ENCODE measurements at regions not wholly inside any gene's neighbourhood (a gene's known extent, or its start where the extent isn't known, plus 50 kb on each side); places are given as distances from the start of the nearest gene placed in this dataset.

GRCh38 chr2:105509269-105510086 is 110.6 kb upstream of the FHL2 start (continued):
- TF ChIP-seq EZH2 (IDR thresholded peaks at IDR 0.05; ENCODE audit: low read depth, low read length, severe bottlenecking) (no peak), GABPA (IDR thresholded peaks at IDR 0.05; ENCODE audit: borderline replicate concordance, insufficient read depth, low read length) (no peak)
- TF ChIP-seq, protein P1, sequence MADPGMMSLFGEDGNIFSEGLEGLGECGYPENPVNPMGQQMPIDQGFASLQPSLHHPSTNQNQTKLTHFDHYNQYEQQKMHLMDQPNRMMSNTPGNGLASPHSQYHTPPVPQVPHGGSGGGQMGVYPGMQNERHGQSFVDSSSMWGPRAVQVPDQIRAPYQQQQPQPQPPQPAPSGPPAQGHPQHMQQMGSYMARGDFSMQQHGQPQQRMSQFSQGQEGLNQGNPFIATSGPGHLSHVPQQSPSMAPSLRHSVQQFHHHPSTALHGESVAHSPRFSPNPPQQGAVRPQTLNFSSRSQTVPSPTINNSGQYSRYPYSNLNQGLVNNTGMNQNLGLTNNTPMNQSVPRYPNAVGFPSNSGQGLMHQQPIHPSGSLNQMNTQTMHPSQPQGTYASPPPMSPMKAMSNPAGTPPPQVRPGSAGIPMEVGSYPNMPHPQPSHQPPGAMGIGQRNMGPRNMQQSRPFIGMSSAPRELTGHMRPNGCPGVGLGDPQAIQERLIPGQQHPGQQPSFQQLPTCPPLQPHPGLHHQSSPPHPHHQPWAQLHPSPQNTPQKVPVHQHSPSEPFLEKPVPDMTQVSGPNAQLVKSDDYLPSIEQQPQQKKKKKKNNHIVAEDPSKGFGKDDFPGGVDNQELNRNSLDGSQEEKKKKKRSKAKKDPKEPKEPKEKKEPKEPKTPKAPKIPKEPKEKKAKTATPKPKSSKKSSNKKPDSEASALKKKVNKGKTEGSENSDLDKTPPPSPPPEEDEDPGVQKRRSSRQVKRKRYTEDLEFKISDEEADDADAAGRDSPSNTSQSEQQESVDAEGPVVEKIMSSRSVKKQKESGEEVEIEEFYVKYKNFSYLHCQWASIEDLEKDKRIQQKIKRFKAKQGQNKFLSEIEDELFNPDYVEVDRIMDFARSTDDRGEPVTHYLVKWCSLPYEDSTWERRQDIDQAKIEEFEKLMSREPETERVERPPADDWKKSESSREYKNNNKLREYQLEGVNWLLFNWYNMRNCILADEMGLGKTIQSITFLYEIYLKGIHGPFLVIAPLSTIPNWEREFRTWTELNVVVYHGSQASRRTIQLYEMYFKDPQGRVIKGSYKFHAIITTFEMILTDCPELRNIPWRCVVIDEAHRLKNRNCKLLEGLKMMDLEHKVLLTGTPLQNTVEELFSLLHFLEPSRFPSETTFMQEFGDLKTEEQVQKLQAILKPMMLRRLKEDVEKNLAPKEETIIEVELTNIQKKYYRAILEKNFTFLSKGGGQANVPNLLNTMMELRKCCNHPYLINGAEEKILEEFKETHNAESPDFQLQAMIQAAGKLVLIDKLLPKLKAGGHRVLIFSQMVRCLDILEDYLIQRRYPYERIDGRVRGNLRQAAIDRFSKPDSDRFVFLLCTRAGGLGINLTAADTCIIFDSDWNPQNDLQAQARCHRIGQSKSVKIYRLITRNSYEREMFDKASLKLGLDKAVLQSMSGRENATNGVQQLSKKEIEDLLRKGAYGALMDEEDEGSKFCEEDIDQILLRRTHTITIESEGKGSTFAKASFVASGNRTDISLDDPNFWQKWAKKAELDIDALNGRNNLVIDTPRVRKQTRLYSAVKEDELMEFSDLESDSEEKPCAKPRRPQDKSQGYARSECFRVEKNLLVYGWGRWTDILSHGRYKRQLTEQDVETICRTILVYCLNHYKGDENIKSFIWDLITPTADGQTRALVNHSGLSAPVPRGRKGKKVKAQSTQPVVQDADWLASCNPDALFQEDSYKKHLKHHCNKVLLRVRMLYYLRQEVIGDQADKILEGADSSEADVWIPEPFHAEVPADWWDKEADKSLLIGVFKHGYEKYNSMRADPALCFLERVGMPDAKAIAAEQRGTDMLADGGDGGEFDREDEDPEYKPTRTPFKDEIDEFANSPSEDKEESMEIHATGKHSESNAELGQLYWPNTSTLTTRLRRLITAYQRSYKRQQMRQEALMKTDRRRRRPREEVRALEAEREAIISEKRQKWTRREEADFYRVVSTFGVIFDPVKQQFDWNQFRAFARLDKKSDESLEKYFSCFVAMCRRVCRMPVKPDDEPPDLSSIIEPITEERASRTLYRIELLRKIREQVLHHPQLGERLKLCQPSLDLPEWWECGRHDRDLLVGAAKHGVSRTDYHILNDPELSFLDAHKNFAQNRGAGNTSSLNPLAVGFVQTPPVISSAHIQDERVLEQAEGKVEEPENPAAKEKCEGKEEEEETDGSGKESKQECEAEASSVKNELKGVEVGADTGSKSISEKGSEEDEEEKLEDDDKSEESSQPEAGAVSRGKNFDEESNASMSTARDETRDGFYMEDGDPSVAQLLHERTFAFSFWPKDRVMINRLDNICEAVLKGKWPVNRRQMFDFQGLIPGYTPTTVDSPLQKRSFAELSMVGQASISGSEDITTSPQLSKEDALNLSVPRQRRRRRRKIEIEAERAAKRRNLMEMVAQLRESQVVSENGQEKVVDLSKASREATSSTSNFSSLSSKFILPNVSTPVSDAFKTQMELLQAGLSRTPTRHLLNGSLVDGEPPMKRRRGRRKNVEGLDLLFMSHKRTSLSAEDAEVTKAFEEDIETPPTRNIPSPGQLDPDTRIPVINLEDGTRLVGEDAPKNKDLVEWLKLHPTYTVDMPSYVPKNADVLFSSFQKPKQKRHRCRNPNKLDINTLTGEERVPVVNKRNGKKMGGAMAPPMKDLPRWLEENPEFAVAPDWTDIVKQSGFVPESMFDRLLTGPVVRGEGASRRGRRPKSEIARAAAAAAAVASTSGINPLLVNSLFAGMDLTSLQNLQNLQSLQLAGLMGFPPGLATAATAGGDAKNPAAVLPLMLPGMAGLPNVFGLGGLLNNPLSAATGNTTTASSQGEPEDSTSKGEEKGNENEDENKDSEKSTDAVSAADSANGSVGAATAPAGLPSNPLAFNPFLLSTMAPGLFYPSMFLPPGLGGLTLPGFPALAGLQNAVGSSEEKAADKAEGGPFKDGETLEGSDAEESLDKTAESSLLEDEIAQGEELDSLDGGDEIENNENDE (IDR thresholded peaks at IDR 0.05; ENCODE audit: insufficient replicate concordance, low read length), result no peak
